ENCODE measurements at regions not wholly inside any gene's neighbourhood (a gene's known extent, or its start where the extent isn't known, plus 50 kb on each side); places are given as distances from the start of the nearest gene placed in this dataset.

DNA sequence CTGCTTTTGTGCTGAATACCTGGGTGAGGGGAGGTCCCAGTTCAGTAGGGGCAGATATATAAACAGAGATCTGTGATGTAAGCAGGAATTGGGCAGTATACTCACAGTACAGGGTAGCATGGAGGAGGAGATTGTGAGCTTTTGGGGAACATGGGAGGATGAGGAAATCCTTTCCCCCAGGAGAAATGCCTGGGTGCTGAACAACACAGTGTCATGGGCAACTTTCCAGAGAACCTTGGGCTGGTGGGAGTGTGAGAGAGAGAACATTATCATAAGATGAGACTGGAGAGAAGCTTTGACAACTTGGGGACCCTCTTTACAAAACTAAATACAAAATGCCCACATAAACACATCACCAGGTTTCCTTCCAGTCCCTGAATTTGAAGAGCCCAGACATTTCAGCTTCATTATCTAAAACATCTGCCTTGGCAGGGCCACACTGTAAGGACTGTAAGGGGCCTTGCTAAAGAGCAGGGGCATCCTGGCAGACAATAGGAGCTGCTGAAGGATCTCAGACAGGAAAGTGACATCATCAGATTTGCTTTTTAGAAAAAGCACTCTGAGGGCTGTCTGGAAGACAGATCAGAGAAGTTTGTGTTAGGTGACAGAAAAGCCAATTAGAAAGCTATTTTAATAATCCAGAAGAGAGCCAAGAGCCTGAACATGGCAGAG is 105.1 kb upstream of the FOXN2 start:
- H3K27me3 Mint-ChIP-seq: no peaks in the 10 kb centered on the region
- DNase-seq (no peak), ATAC-seq (ENCODE audit: low read depth in 2 of 2) (no peak)
- H3K4me3 Mint-ChIP-seq: no peak overlapping the region
- peaks cover 17 to 21% (median 19%) of the 10 kb centered on the region in 3 donors for H3K4me1 Mint-ChIP-seq
- no peaks in the 10 kb centered on the region for H3K36me3 Mint-ChIP-seq
- H3K27ac Mint-ChIP-seq: no peak overlapping the region
- no peaks in the 10 kb centered on the region for H3K9me3 Mint-ChIP-seq

DNA sequence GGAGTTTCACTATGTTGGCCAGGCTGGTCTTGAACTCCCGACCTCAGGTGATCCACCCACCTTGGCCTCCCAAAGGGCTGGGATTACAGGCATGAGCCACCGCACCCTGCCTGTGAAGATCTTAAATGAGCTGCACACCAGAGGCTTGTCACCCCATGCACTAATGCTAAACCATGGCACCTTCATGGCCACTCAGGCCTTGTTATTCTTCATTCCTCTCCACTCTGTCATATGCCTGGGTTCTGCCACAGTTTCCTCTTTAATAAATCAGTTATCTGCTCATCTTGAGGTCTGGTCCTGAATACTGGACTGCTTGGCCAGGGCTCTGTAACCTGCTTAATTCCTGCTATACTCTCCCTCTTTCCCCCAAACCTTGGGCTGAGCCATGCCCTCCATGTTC is 104.3 kb upstream of the FOXN2 start:
- Mint-ChIP-seq H3K36me3 (no peaks in the 10 kb centered on the region), H3K4me1 (peaks cover 12 to 14% (median 12%) of the 10 kb centered on the region in 3 donors), H3K4me3 (no peak overlapping the region), H3K27me3 (no peaks in the 10 kb centered on the region), H3K9me3 (no peaks in the 10 kb centered on the region), H3K27ac (no peak overlapping the region)
- DNase-seq: no peak
- no peak for ATAC-seq (ENCODE audit: low read depth in 2 of 2)

DNA sequence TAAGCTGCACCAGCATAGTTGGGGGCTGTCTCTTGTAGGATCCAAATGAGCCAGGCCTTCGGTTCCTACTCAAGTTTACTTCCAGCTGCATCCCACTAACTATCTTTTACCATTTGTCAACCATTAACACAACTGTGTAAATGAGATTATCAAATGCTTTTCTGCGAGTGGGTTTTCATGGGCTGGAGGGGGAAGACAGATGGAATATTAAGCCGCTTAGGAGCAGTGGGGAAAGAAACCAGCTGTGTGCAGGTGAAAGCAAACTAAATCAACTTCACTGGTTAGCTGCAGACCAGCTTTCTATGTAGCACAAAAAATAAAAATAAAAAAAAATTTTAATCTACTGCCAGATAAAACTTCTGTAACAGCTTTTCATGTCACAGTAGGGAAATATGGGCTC is 100.8 kb upstream of the FOXN2 start:
- no peaks in the 10 kb centered on the region for H3K27me3 Mint-ChIP-seq
- peaks cover 0 to 4% of the 10 kb centered on the region in 2 donors for H3K36me3 Mint-ChIP-seq
- no peak overlapping the region for H3K4me3 Mint-ChIP-seq
- ATAC-seq (ENCODE audit: low read depth in 2 of 2) (no peak), DNase-seq (no peak)
- peak overlapping the region in 1 of 6 donors; percentile 77 for H3K27ac Mint-ChIP-seq
- peaks cover 0 to 1% (median 0%) of the 10 kb centered on the region in 7 donors for H3K9me3 Mint-ChIP-seq
- no peaks in the 10 kb centered on the region for H3K4me1 Mint-ChIP-seq

DNA sequence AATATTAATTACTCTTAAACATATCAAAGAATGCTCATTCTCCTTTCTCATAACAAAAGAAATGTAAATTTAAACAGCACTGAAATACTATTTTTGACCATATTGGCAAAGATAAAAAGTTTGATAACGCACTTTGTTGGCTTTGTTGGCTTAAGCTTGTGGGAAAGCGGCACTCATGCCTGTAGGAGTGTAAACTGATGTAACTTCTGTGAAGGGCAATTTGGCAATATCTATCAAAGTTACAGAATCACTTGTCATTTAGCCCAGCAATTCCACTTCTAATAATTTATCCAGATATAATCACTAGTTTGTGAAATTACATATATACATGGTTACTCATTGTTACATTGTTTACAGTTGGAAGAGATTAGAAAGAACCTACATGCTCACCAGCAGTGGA is 96.3 kb upstream of the FOXN2 start:
- Mint-ChIP-seq H3K4me1 (peaks cover 0 to 12% (median 4%) of the 10 kb centered on the region in 3 donors), H3K27me3 (no peaks in the 10 kb centered on the region), H3K4me3 (no peak overlapping the region), H3K36me3 (peaks cover 0 to 4% of the 10 kb centered on the region in 2 donors), H3K27ac (no peak overlapping the region), H3K9me3 (peaks cover 0 to 1% (median 0%) of the 10 kb centered on the region in 7 donors)
- no peak for DNase-seq
- no peak for ATAC-seq (ENCODE audit: low read depth in 2 of 2)

DNA sequence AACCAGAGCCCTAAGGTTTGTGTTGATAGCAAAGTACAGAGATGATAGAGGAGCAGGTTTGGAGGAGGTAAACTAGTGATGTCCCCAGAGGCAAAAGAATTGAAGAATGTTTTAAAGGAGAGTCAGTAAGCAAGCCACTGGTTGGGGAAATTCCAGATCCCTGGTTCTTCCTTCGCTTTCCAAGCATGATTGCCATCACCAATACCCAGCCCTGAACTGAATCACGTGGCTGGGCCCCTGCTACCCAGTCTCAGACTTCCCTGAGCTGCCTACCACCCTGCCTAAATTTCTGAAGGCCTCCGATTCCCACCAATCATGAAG is 95.3 kb upstream of the FOXN2 start:
- DNase-seq (no peak), ATAC-seq (ENCODE audit: low read depth in 2 of 2) (no peak)
- Mint-ChIP-seq H3K36me3 (peaks cover 0 to 4% of the 10 kb centered on the region in 2 donors), H3K27me3 (no peaks in the 10 kb centered on the region), H3K9me3 (peaks cover 0 to 4% (median 0%) of the 10 kb centered on the region in 7 donors), H3K4me1 (peaks cover 0 to 12% (median 4%) of the 10 kb centered on the region in 3 donors), H3K27ac (no peak overlapping the region), H3K4me3 (no peak overlapping the region)

DNA sequence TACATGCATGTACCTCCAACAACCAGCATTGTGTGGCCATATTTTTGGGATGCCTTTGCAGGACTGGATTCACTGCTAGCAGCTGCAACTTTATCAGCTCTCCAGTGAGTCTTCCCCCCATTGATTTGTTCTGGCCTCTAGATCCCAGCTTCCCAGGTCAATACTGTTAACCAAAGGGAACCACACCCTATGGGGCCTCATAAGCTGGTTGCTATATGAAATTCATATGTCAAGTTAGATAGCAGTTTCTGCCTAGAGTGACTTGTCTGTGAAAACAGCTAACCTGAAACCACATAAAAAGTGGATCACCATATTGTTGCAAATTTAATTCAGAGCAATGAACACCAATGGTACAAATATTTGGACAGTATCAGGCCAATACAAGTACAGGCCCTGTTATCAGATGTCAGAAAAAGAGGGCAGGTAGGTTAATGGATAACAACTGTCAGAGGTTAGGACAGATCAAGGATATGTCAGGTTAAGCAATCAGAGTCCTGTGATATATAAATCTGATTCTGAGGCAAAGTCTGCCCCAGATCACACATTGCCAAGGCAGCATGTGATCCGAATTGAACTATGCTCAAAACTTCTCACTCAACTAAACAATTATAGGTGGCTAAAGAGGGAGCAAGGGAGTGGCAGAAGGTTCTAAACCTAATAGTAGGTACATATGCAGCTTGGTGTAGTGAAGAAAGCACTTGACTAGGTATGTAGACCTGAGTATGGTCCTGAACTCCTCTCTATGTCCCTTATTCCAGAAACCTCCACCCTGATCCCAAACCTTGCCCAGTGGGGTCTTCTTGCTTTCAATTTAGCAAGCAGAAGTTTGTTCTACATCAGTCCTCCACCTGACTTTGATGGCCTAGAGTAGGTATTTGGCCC is 94.7 kb upstream of the FOXN2 start:
- Mint-ChIP-seq H3K4me3 (no peak overlapping the region), H3K4me1 (peaks cover 0 to 12% (median 4%) of the 10 kb centered on the region in 3 donors), H3K9me3 (peaks cover 0 to 4% (median 0%) of the 10 kb centered on the region in 7 donors), H3K27me3 (no peaks in the 10 kb centered on the region), H3K27ac (peak overlapping the region in 3 of 6 donors; percentile 5 to 33 (median 23)), H3K36me3 (peaks cover 0 to 4% of the 10 kb centered on the region in 2 donors)
- ATAC-seq (ENCODE audit: low read depth in 2 of 2) (no peak), DNase-seq (no peak)

DNA sequence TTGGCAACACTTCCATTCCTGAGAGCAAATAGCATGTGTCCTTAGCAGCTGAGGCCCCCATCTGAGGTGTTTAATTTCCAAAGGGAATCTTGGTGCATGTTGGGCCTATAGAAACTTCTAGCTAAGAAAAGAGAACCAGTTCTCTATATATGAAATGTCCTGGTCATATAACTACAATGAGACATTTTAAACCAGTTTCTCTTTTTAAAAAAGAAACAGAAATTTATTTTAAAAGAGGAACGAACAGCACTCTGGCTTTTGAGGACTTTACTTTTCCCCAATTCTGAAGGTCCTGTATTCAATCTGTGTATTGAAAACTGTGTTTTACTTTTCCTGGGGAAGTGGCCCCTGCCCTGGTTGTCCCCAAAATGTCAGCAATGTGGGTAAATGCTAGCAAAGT is 94.0 kb upstream of the FOXN2 start:
- Mint-ChIP-seq H3K9me3 (peaks cover 0 to 4% (median 0%) of the 10 kb centered on the region in 7 donors), H3K36me3 (peaks cover 0 to 4% of the 10 kb centered on the region in 2 donors), H3K4me3 (no peak overlapping the region), H3K27ac (peak overlapping the region in 2 of 6 donors; percentile 33), H3K4me1 (peaks cover 0 to 12% (median 4%) of the 10 kb centered on the region in 3 donors), H3K27me3 (no peaks in the 10 kb centered on the region)
- no peak for DNase-seq
- no peak for ATAC-seq (ENCODE audit: low read depth in 2 of 2)

DNA sequence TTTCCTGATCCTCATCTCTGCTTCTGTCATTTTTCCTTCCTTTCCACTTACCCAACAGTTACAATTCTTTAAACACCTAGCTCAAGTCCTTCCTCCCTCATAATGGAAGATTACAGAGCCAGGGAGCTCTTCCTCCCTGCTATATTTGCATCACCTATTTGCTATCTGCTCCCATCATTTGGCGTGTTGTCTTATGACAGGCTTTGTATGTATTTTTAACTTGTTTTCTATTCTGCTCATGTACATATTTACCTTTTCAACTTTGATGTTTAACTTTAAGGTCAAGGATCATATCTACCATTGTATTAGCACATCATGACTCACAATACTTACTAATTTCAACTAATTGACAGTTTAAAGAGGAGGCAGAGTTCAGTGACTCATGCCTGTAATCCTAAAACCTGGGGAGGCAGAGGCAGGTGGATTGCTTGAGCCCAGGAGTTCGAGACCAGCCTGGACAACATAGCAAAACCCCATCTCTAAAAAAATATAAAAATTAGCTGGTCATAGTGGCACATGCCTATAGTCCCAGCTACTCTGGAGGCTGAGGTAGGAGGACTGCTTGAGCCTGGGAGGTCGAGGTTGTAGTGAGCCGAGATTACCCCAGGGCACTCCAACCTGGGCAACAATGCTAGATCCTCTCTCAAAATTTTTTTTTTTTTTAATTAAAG is 92.5 kb upstream of the FOXN2 start:
- peaks cover 0 to 18% (median 4%) of the 10 kb centered on the region in 3 donors for H3K4me1 Mint-ChIP-seq
- DNase-seq (no peak), ATAC-seq (ENCODE audit: low read depth in 2 of 2) (no peak)
- peaks cover 0 to 4% (median 0%) of the 10 kb centered on the region in 7 donors for H3K9me3 Mint-ChIP-seq
- peaks cover 0 to 4% of the 10 kb centered on the region in 2 donors for H3K36me3 Mint-ChIP-seq
- peak overlapping the region in 2 of 6 donors; percentile 10 to 27 for H3K27ac Mint-ChIP-seq
- H3K27me3 Mint-ChIP-seq: no peaks in the 10 kb centered on the region
- H3K4me3 Mint-ChIP-seq: no peak overlapping the region

DNA sequence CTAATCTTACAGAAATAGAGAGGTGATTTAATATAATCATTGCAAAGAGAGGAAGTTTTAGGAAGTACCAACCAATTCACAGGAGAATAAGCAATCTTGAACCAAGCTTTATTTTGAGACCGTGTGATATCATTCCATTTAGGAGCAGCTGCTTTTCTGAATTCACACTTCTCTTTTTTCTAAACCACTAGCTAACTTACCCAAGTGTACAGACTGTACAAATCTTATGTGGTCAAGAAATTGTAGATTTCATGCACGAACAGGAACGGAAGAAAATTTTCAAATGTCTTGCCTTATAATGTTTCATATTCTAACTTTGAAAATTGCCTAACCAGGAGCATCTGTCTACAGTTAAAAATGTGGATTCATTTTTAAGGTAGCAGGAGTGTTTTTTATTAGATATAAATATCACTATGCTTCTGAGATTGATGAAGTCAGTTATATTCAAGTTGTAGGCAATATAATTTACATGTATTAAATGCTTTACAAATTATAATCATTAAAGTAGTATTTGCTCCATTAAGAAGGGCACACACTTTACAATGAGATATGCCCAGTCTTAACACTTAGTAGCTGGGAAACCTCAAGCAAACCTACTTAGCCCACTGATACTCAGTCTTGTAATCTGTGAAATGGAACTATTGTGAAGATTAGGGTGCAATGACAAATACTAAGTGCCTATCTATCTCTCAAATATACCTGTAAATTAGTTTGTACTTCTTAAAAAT is 86.7 kb upstream of the FOXN2 start:
- no peaks in the 10 kb centered on the region for H3K27me3 Mint-ChIP-seq
- H3K4me1 Mint-ChIP-seq: peaks cover 10 to 34% (median 25%) of the 10 kb centered on the region in 3 donors
- H3K36me3 Mint-ChIP-seq: no peaks in the 10 kb centered on the region
- H3K9me3 Mint-ChIP-seq: peaks cover 0 to 3% (median 0%) of the 10 kb centered on the region in 7 donors
- H3K4me3 Mint-ChIP-seq: peak overlapping the region in 7 of 8 donors; percentile 6 to 83 (median 58)
- DNase-seq (peak; percentile 36), ATAC-seq (ENCODE audit: low read depth in 2 of 2) (peak; percentile 90 to 94)
- peak overlapping the region in 2 of 6 donors; percentile 19 to 45 for H3K27ac Mint-ChIP-seq

DNA sequence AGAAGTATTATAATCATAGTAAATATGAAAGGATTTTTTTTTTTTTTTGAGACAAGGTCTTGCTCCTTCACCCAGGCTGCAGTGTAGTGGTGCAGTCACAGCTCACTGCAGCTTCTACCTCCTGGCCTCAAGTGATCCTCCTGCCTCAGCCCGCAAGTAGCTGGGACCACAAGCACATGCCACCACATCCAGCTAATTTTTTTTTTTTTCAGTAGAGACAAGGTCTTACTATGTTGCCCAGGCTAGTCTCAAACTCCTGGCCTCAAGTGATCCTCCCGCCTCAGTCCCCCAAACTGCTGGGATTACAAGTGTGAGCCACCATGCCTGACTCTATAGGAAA is 86.2 kb upstream of the FOXN2 start:
- Mint-ChIP-seq H3K27me3 (no peaks in the 10 kb centered on the region), H3K27ac (peak overlapping the region in 2 of 6 donors; percentile 36 to 79), H3K9me3 (peaks cover 0 to 3% (median 0%) of the 10 kb centered on the region in 7 donors), H3K36me3 (no peaks in the 10 kb centered on the region), H3K4me1 (peaks cover 10 to 34% (median 25%) of the 10 kb centered on the region in 3 donors), H3K4me3 (peak overlapping the region in 4 of 8 donors; percentile 10 to 83 (median 61))
- no peak for ATAC-seq (ENCODE audit: low read depth in 2 of 2)
- DNase-seq: no peak

DNA sequence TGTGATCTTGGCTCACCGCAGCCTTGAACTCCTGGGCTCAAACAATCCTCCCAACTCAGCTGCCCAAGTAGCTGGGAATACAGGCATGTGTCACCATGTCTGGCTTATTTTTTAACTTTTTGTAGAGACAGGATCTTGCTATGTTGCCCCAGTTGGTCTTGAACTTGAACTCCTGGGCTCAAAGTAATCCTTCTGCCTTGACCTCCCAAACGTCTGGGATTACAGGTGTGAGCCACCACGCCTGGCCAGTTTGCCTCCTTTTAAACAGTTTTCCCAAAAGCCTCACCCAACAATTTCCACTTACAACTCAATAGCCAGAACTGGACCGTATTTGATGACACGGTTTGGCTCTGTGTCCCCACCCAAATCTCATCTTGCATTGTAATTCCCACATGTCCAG is 85.4 kb upstream of the FOXN2 start:
- DNase-seq (no peak), ATAC-seq (ENCODE audit: low read depth in 2 of 2) (no peak)
- H3K27me3 Mint-ChIP-seq: no peaks in the 10 kb centered on the region
- peaks cover 10 to 34% (median 25%) of the 10 kb centered on the region in 3 donors for H3K4me1 Mint-ChIP-seq
- H3K4me3 Mint-ChIP-seq: no peak overlapping the region
- no peaks in the 10 kb centered on the region for H3K36me3 Mint-ChIP-seq
- H3K9me3 Mint-ChIP-seq: peaks cover 0 to 2% (median 0%) of the 10 kb centered on the region in 7 donors
- H3K27ac Mint-ChIP-seq: no peak overlapping the region

DNA sequence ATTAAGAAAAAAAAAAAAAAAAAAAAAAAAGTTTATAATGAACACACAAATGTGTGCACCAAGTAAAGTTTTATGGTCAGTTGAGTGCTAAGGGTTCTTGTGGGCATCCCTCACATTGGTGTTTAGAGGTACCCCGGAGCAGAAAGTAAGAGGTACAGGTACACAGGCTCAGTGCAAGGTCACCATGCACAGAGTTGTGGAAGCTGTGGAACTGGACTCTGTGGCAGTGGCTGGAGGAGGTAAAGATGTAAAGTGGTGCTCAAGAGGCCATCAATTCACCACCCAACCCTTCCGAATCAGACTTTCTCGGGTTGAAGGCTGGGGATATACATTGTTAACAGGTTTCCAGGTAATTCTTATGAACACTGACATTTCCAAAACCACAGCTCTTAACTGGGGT is 83.6 kb upstream of the FOXN2 start:
- H3K9me3 Mint-ChIP-seq: no peaks in the 10 kb centered on the region
- ATAC-seq (ENCODE audit: low read depth in 2 of 2): no peak
- no peaks in the 10 kb centered on the region for H3K36me3 Mint-ChIP-seq
- no peak overlapping the region for H3K4me3 Mint-ChIP-seq
- H3K4me1 Mint-ChIP-seq: peaks cover 10 to 34% (median 25%) of the 10 kb centered on the region in 3 donors
- DNase-seq: no peak
- no peaks in the 10 kb centered on the region for H3K27me3 Mint-ChIP-seq
- H3K27ac Mint-ChIP-seq: no peak overlapping the region

DNA sequence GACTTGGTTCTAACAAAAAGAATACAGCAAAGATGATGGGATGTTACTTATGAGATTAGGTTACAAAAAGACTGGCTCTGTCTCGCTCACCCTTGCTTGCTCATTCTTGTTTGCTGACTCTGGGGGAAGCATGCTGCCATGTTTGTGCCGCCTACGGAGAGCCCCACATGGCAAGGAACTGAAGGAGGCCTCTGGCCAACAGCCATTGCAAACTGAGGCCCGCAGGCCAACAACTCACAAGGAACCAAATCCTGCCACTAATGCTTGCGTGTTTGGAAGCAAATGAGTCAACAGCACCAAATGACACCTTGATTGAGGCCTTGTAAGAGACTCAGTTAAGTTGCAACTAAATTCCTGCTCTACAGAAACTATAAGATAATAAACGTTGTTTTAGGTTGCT is 82.1 kb upstream of the FOXN2 start:
- Mint-ChIP-seq H3K4me3 (no peak overlapping the region), H3K27ac (no peak overlapping the region)

More for the DNA sequence above, 82.1 kb upstream of the FOXN2 start:
- no peaks in the 10 kb centered on the region for H3K27me3 Mint-ChIP-seq
- H3K9me3 Mint-ChIP-seq: no peaks in the 10 kb centered on the region
- no peak for ATAC-seq (ENCODE audit: low read depth in 2 of 2)
- peaks cover 9 to 26% (median 25%) of the 10 kb centered on the region in 3 donors for H3K4me1 Mint-ChIP-seq
- no peak for DNase-seq
- no peaks in the 10 kb centered on the region for H3K36me3 Mint-ChIP-seq

All from naive B cell (primary cell).